ENCODE measurements at regions not wholly inside any gene's neighbourhood (a gene's known extent, or its start where the extent isn't known, plus 50 kb on each side); places are given as distances from the start of the nearest gene placed in this dataset.

DNA sequence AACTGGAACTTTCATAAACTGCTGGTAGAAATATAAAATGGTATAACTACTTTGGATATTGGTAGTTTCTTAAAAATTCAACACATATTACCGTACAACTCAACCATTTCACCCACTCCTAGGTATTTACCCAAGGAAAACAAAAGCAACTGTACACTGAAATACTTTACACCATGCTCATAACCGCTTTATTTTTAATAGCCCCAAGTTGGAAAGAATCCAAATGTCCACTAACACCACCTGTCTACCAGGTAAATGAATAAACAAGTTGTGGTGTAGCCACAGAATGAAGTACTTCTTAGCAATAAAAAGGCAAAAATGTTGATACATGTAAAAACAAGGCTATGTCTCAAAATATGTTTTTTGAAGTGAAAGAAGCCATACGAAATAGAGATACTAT lies 215.9 kb upstream of the PEX5L start:
- TF ChIP-seq, protein P1, sequence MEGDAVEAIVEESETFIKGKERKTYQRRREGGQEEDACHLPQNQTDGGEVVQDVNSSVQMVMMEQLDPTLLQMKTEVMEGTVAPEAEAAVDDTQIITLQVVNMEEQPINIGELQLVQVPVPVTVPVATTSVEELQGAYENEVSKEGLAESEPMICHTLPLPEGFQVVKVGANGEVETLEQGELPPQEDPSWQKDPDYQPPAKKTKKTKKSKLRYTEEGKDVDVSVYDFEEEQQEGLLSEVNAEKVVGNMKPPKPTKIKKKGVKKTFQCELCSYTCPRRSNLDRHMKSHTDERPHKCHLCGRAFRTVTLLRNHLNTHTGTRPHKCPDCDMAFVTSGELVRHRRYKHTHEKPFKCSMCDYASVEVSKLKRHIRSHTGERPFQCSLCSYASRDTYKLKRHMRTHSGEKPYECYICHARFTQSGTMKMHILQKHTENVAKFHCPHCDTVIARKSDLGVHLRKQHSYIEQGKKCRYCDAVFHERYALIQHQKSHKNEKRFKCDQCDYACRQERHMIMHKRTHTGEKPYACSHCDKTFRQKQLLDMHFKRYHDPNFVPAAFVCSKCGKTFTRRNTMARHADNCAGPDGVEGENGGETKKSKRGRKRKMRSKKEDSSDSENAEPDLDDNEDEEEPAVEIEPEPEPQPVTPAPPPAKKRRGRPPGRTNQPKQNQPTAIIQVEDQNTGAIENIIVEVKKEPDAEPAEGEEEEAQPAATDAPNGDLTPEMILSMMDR (conservative IDR thresholded peaks at IDR 0.05; ENCODE audit: low read depth, low read length), result no peak
- no peak for DNase-seq (ENCODE audit: low read depth)
- no peak overlapping the region for H3K4me3 ChIP-seq (ENCODE audit: low read depth, low read length)

DNA sequence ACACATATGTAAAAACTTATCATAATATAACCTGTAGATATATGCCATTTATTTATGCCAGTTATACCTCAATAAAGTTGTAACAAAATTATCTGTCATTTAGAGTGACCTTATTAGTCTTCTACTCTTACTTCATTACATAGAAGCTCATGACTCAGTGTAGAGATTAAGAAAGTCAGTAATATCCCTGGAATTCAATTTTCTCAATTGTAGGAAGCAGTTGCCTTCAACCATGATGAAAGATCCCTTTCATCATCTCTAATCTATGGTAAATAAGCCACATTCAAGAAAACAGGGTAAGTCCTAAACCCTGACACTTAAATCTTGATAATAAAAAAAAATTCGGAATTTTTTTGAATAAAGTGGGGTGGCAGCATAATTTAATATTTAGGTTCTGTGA lies 216.5 kb upstream of the PEX5L start:
- DNase-seq (ENCODE audit: low read depth), result no peak
- no peak overlapping the region for H3K4me3 ChIP-seq (ENCODE audit: low read depth, low read length)
- TF ChIP-seq, protein P1 (conservative IDR thresholded peaks at IDR 0.05; ENCODE audit: low read depth, low read length), result no peak

DNA sequence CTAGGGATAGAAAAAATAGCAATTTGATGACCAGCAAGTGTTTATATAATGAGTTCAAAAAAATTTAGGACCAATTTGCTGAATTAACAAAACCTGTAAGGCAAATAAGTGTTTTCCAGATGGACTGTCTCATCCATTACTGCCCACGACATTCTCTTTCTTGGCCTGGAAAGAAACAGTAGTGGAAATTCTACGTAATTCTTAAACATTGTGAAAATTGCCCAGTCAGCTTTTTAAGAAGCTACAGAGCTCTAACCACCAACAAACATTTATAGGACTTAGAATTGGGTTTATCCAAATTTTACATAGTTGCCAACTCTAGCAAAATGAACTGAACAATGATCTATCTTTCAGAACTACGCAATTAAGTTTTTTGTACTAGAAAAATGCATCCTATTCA lies 227.7 kb upstream of the PEX5L start:
- no peak overlapping the region for H3K4me3 ChIP-seq (ENCODE audit: low read depth, low read length)
- TF ChIP-seq, protein P1 (conservative IDR thresholded peaks at IDR 0.05; ENCODE audit: low read depth, low read length), result no peak
- DNase-seq (ENCODE audit: low read depth), result no peak

DNA sequence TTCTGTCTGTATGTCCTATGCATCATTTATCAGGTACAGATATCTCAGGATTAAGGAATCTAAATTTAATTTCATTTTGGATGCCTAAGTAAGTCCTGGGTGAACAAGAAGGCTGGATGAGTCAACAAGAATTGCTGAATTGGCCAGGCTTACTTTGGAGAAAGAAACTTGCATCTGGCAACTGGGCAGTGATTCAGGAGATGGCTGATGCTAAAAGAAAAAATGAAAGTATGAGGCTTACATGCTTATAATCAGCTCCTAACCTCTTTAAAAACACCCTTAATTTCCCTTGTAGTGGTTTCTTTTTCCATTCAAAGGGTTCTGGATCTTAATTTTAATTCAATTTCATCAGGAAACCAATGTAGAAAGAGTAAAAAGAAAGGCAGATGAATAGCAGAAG lies 228.8 kb upstream of the PEX5L start:
- TF ChIP-seq, protein P1 (conservative IDR thresholded peaks at IDR 0.05; ENCODE audit: low read depth, low read length), result no peak
- DNase-seq (ENCODE audit: low read depth), result peak; percentile 1
- no peak overlapping the region for H3K4me3 ChIP-seq (ENCODE audit: low read depth, low read length)

DNA sequence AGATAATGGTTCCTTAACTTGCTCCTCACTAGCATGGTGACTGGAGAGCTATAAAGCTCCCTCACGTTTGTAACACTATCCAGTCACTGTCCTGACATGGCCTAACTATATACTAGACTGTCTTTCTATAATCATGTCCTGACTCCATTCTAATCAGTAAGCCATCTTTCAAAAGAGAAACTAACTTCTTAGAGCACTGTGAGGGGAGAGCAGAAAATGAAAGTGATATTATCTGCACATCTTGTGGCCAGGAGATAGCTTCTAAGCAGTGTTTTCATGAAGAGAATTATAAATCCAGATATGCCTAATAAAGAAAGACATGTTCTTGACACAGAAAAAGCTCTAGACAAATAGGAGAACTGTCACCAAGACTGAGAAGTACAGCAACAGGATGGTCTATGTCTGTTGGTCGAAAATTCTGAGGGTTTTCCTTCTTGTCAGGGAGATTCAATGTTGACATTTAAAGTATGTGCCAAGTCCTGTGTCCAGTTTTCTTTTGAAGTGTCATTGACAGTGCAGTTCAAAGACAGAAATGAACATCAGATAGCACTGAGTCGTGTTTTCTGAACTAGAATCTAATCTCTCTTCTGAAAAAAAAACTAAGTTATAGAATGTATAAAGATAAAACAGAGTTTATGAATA lies 230.6 kb upstream of the PEX5L start:
- TF ChIP-seq, protein P1 (conservative IDR thresholded peaks at IDR 0.05; ENCODE audit: low read depth, low read length), result no peak
- H3K4me3 ChIP-seq (ENCODE audit: low read depth, low read length), result no peak overlapping the region
- no peak for DNase-seq (ENCODE audit: low read depth)

DNA sequence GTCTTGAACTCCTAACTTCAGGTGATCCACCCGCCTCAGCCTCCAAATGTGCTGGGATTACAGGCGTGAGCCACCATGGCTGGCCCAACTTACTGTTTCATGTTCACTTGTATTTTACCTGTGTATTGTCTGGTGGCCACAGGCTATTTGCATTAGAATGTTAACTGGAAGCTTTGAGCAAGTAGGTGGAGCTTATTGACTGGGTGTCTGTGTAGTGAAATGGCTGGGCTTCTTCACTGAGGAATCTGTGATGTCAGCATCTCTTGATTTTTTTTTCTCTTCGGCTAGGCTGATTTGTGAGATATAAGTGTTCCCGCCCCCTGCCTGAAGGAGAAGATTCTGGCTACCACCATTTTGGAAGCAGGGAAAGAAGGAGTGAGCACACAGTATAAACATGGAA lies 237.8 kb upstream of the PEX5L start:
- no peak for DNase-seq (ENCODE audit: low read depth)
- H3K4me3 ChIP-seq (ENCODE audit: low read depth, low read length), result no peak overlapping the region
- TF ChIP-seq, protein P1 (conservative IDR thresholded peaks at IDR 0.05; ENCODE audit: low read depth, low read length), result no peak

DNA sequence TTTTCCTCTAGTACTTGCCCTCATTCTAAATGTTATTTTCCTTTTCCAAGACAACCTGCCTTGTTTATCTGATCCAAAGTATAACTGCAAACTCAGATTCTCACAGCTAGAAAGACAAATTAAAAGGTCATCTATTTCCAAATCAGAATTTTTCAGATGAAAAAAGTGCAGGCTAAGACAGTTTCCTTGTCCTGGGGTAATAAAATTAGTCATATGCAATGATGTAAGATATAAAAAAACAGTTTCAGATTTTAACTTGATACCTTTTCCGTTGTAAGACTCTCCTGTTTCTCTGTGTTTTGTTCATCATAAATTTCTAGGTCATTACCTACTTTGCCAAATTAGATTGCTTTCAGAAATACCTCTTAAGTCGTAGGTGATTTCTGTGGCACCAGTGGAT lies 238.4 kb upstream of the PEX5L start:
- H3K4me3 ChIP-seq (ENCODE audit: low read depth, low read length), result no peak overlapping the region
- DNase-seq (ENCODE audit: low read depth), result no peak
- TF ChIP-seq, protein P1 (conservative IDR thresholded peaks at IDR 0.05; ENCODE audit: low read depth, low read length), result no peak
